ENCODE measurements at regions not wholly inside any gene's neighbourhood (a gene's known extent, or its start where the extent isn't known, plus 50 kb on each side); places are given as distances from the start of the nearest gene placed in this dataset.
"Not testable (repeated sequence)": the region's sequence is repeated elsewhere in the genome, so short reads cannot be mapped to it uniquely, and the experiment has no call there.

DNA sequence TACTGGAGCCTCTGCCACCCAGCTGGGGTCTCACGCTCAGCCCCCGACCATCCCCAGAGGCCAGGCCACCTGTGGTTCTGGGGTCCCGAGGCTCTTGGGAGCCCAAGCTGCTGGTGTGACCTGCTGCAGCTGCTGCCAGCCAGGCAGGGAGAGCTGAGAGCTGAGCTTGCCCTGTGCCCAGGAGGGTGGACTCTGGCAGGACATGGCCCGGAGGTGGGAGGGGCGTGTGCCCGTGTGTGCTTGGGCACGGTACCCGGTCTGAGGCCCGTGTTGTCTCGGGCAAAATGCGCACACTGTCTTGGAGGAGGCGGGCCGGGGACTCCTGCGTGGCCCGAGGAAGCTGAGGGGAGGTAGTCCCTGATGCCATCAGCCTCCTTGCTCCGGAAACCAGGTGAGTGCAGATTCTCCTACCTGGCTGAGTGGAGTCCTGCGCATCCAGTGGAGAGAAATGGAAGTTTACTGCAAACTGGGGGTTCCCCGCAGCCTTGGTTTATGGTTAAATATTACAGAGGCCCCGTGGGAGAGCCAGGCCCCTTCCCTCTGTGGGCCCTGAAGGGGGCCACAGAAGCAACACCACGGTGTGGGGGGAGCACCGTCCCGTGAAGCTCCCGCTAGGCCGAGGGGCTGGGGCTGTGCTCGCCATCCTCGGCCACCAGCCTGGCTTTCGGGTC, 4380.8 kb upstream of the TPTE start:
- not testable (repeated sequence) for H3K18ac ChIP-seq (ENCODE audit: low read length); H2BK120ac ChIP-seq (ENCODE audit: insufficient read depth, low read length, poor library complexity); H2AK5ac ChIP-seq (ENCODE audit: low read length); H3K27ac ChIP-seq (ENCODE audit: low read depth, low read length); H3K4me3 ChIP-seq (ENCODE audit: low read depth, low read length); H3K36me3 ChIP-seq (ENCODE audit: control insufficient read depth in 1 of 2, insufficient read depth in 2 of 2, low read length in 2 of 2); H2AFZ ChIP-seq (ENCODE audit: insufficient read depth, low read length, poor library complexity); H4K12ac ChIP-seq (ENCODE audit: low read depth, low read length); H3K14ac ChIP-seq (ENCODE audit: low read length); H3K27me3 ChIP-seq (ENCODE audit: insufficient read depth, low read length); H2BK5ac ChIP-seq (ENCODE audit: low read depth, low read length, poor library complexity); H3K9ac ChIP-seq (ENCODE audit: low read length); H4K8ac ChIP-seq (ENCODE audit: low read depth, low read length); H3K23ac ChIP-seq (ENCODE audit: low read length); H3K79me1 ChIP-seq (ENCODE audit: low read length); H3K4me1 ChIP-seq (ENCODE audit: control insufficient read depth in 1 of 2, insufficient read depth in 2 of 2, low read length in 2 of 2); DNase-seq; H3K4me2 ChIP-seq (ENCODE audit: low read length); H2BK12ac ChIP-seq (ENCODE audit: low read length); H4K91ac ChIP-seq (ENCODE audit: low read depth, low read length); H3K4ac ChIP-seq (ENCODE audit: low read depth, low read length); H3K9me3 ChIP-seq (ENCODE audit: insufficient read depth, low read depth, low read length); H3K79me2 ChIP-seq (ENCODE audit: control insufficient read depth, insufficient read depth, low read length, poor library complexity)
- WGBS (ENCODE audit: extremely low coverage, insufficient coverage, insufficient read length) = no CpG with 5 or more reads among the region's 27 CpGs

- WGBS (ENCODE audit: extremely low coverage, insufficient coverage, insufficient read length) = no CpG with 5 or more reads among the region's 14 CpGs
- H4K8ac ChIP-seq (ENCODE audit: low read depth, low read length); H4K91ac ChIP-seq (ENCODE audit: low read depth, low read length); H3K4me1 ChIP-seq (ENCODE audit: control insufficient read depth in 1 of 2, insufficient read depth in 2 of 2, low read length in 2 of 2); H3K36me3 ChIP-seq (ENCODE audit: control insufficient read depth in 1 of 2, insufficient read depth in 2 of 2, low read length in 2 of 2); H3K4me2 ChIP-seq (ENCODE audit: low read length); H3K4ac ChIP-seq (ENCODE audit: low read depth, low read length); H2BK120ac ChIP-seq (ENCODE audit: insufficient read depth, low read length, poor library complexity); H3K9ac ChIP-seq (ENCODE audit: low read length); H3K79me2 ChIP-seq (ENCODE audit: control insufficient read depth, insufficient read depth, low read length, poor library complexity); H3K27ac ChIP-seq (ENCODE audit: low read depth, low read length); H3K18ac ChIP-seq (ENCODE audit: low read length); H3K23ac ChIP-seq (ENCODE audit: low read length); H3K9me3 ChIP-seq (ENCODE audit: insufficient read depth, low read depth, low read length); H3K79me1 ChIP-seq (ENCODE audit: low read length); H2BK12ac ChIP-seq (ENCODE audit: low read length); H3K14ac ChIP-seq (ENCODE audit: low read length); H3K4me3 ChIP-seq (ENCODE audit: low read depth, low read length); DNase-seq; H3K27me3 ChIP-seq (ENCODE audit: insufficient read depth, low read length); H2AFZ ChIP-seq (ENCODE audit: insufficient read depth, low read length, poor library complexity); H4K12ac ChIP-seq (ENCODE audit: low read depth, low read length); H2BK5ac ChIP-seq (ENCODE audit: low read depth, low read length, poor library complexity); H2AK5ac ChIP-seq (ENCODE audit: low read length): not testable (repeated sequence)
These were observed 4380.3 kb upstream of the TPTE start for GRCh38 chr21:6141138-6141474.

GRCh38 chr21:6153154-6153553, 4368.2 kb upstream of the TPTE start:
- not testable (repeated sequence) for H3K18ac ChIP-seq (ENCODE audit: low read length); H3K9ac ChIP-seq (ENCODE audit: low read length); H3K9me3 ChIP-seq (ENCODE audit: insufficient read depth, low read depth, low read length); H3K4me2 ChIP-seq (ENCODE audit: low read length); H3K23ac ChIP-seq (ENCODE audit: low read length); H2AK5ac ChIP-seq (ENCODE audit: low read length); H2BK120ac ChIP-seq (ENCODE audit: insufficient read depth, low read length, poor library complexity); H4K91ac ChIP-seq (ENCODE audit: low read depth, low read length); H3K4ac ChIP-seq (ENCODE audit: low read depth, low read length); H3K14ac ChIP-seq (ENCODE audit: low read length); H3K27me3 ChIP-seq (ENCODE audit: insufficient read depth, low read length); H3K79me1 ChIP-seq (ENCODE audit: low read length); H3K4me1 ChIP-seq (ENCODE audit: control insufficient read depth in 1 of 2, insufficient read depth in 2 of 2, low read length in 2 of 2); H4K8ac ChIP-seq (ENCODE audit: low read depth, low read length); H3K27ac ChIP-seq (ENCODE audit: low read depth, low read length); H3K4me3 ChIP-seq (ENCODE audit: low read depth, low read length); H4K12ac ChIP-seq (ENCODE audit: low read depth, low read length); H2BK12ac ChIP-seq (ENCODE audit: low read length); H2BK5ac ChIP-seq (ENCODE audit: low read depth, low read length, poor library complexity); H3K36me3 ChIP-seq (ENCODE audit: control insufficient read depth in 1 of 2, insufficient read depth in 2 of 2, low read length in 2 of 2); DNase-seq; H2AFZ ChIP-seq (ENCODE audit: insufficient read depth, low read length, poor library complexity); H3K79me2 ChIP-seq (ENCODE audit: control insufficient read depth, insufficient read depth, low read length, poor library complexity)
- WGBS (ENCODE audit: extremely low coverage, insufficient coverage, insufficient read length) = no CpG with 5 or more reads among the region's 4 CpGs

DNA sequence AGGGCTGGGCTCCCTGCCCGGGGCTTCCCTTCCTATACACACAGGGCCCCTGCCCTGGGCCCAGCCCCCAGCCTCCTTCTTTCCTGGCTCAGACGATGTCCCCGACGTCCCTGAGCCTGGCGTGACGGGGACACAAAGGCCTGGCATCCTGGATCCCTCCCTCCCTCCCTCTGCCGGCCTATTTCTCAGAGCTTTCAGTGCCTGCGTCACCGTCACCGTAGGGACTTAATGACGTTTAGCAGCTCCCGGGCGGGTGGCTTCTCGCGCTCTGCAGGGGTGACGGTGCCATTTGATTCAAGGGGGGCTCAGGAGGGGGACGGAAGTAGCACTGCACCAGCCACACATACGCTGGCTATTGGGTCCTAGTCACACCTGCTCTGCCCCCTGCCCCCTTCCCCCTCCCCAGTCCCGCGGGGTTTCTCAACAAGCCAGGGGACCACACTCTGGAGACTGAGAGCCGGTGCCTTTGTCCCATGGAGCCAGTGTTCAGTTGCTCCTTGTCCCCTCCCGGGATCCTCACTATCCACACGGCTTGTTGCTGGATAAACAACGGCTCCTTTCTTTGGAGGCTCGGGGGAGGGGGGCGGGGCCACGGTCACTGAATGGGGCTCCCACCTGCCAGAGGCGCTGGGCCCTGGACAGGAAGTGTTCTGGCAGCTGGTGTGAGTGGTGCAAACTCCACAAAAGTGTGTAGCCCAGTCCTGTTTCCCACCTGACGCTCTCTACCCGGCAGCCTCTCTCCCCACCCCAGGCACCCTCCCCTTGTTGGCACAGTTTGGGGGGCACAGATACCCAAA, 4366.7 kb upstream of the TPTE start:
- H2BK120ac ChIP-seq (ENCODE audit: insufficient read depth, low read length, poor library complexity); H3K4me1 ChIP-seq (ENCODE audit: control insufficient read depth in 1 of 2, insufficient read depth in 2 of 2, low read length in 2 of 2); H3K4me2 ChIP-seq (ENCODE audit: low read length); H3K18ac ChIP-seq (ENCODE audit: low read length); H3K27me3 ChIP-seq (ENCODE audit: insufficient read depth, low read length); H4K91ac ChIP-seq (ENCODE audit: low read depth, low read length); H2BK5ac ChIP-seq (ENCODE audit: low read depth, low read length, poor library complexity); H2BK12ac ChIP-seq (ENCODE audit: low read length); H3K4me3 ChIP-seq (ENCODE audit: low read depth, low read length); H3K79me2 ChIP-seq (ENCODE audit: control insufficient read depth, insufficient read depth, low read length, poor library complexity); H3K4ac ChIP-seq (ENCODE audit: low read depth, low read length); H3K23ac ChIP-seq (ENCODE audit: low read length); H2AK5ac ChIP-seq (ENCODE audit: low read length); H3K14ac ChIP-seq (ENCODE audit: low read length); H3K9ac ChIP-seq (ENCODE audit: low read length); H3K9me3 ChIP-seq (ENCODE audit: insufficient read depth, low read depth, low read length); H3K79me1 ChIP-seq (ENCODE audit: low read length); H3K36me3 ChIP-seq (ENCODE audit: control insufficient read depth in 1 of 2, insufficient read depth in 2 of 2, low read length in 2 of 2); H4K8ac ChIP-seq (ENCODE audit: low read depth, low read length); H2AFZ ChIP-seq (ENCODE audit: insufficient read depth, low read length, poor library complexity); H4K12ac ChIP-seq (ENCODE audit: low read depth, low read length); DNase-seq; H3K27ac ChIP-seq (ENCODE audit: low read depth, low read length): not testable (repeated sequence)
- no CpG with 5 or more reads among the region's 30 CpGs for WGBS (ENCODE audit: extremely low coverage, insufficient coverage, insufficient read length)

Data from trophoblast cell (in vitro differentiated cells and primary cell).